ENCODE measurements at regions not wholly inside any gene's neighbourhood (a gene's known extent, or its start where the extent isn't known, plus 50 kb on each side); places are given as distances from the start of the nearest gene placed in this dataset.

- no peak for TF ChIP-seq DMTF1 (CRISPR knock-in tag; IDR thresholded peaks at IDR 0.05)
- no peak for TF ChIP-seq ZNF253 (CRISPR knock-in tag; IDR thresholded peaks at IDR 0.05; ENCODE audit: borderline replicate concordance)
- no peak for TF ChIP-seq HOXD1 (CRISPR knock-in tag; IDR thresholded peaks at IDR 0.05)
- no peak for TF ChIP-seq ZNF841 (CRISPR knock-in tag; IDR thresholded peaks at IDR 0.05; ENCODE audit: borderline replicate concordance)
- TF ChIP-seq NFKBIZ (CRISPR knock-in tag; IDR thresholded peaks at IDR 0.05) = no peak
- TF ChIP-seq ZNF567 (CRISPR knock-in tag; IDR thresholded peaks at IDR 0.05; ENCODE audit: borderline replicate concordance) = no peak
- no peak for TF ChIP-seq THRA (CRISPR knock-in tag; IDR thresholded peaks at IDR 0.05; ENCODE audit: borderline replicate concordance)
- TF ChIP-seq ZNF780A (CRISPR knock-in tag; IDR thresholded peaks at IDR 0.05) = no peak
- TF ChIP-seq ZFP91 (CRISPR knock-in tag; IDR thresholded peaks at IDR 0.05; ENCODE audit: borderline replicate concordance) = no peak
- no peak for TF ChIP-seq HES4 (CRISPR knock-in tag; IDR thresholded peaks at IDR 0.05; ENCODE audit: borderline replicate concordance)
- no peak for TF ChIP-seq PRDM10 (CRISPR knock-in tag; IDR thresholded peaks at IDR 0.05; ENCODE audit: low read depth)
- TF ChIP-seq KAT8 (CRISPR knock-in tag; IDR thresholded peaks at IDR 0.05) = no peak
- TF ChIP-seq RBM39 (IDR thresholded peaks at IDR 0.05; ENCODE audit: low read depth, low read length, poor library complexity, severe bottlenecking) = no peak
- no peak for TF ChIP-seq JUNB (CRISPR knock-in tag; IDR thresholded peaks at IDR 0.05; ENCODE audit: borderline replicate concordance)
- TF ChIP-seq SRSF1 (optimal IDR thresholded peaks at IDR 0.05; ENCODE audit: low read depth, low read length) = no peak
Observed at GRCh38 chr1:239307886-239308285, 78.5 kb upstream of the CHRM3 start (continued).
